ENCODE measurements at regions not wholly inside any gene's neighbourhood (a gene's known extent, or its start where the extent isn't known, plus 50 kb on each side); places are given as distances from the start of the nearest gene placed in this dataset.
"Not testable (repeated sequence)": the region's sequence is repeated elsewhere in the genome, so short reads cannot be mapped to it uniquely, and the experiment has no call there.

DNA sequence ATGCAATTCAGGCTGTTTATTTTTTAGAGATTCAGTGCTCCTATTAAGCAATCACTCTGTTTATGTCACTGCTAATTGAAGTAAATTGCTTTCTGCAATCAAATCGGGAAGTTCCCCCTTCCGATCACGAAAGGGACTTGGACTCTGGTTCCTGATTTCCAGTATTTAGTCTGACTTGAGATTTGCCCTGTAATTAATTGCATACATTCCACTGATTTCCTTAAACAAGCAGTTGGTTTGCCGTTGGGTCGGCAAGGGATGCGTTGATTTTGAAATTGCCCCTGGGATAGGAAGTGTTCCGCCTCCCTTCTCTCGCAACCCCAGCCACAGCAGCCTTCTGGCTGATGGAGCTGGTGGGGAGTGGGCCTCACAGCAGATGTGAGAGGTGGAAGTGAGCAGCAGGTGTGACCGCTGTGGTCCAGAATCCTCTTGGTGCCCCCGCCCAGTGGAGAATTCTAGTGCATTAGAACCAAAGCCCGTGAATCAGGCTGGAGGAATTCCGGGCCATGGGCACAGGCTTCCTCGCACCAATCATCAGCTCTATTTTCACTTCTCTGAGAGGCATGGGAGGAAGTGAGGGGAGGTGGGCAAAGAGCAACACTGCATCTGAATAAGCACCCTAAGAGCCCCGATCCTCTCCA is 102.5 kb downstream of the SPRY4 start:
- DNase-seq, result peak; percentile 20

DNA sequence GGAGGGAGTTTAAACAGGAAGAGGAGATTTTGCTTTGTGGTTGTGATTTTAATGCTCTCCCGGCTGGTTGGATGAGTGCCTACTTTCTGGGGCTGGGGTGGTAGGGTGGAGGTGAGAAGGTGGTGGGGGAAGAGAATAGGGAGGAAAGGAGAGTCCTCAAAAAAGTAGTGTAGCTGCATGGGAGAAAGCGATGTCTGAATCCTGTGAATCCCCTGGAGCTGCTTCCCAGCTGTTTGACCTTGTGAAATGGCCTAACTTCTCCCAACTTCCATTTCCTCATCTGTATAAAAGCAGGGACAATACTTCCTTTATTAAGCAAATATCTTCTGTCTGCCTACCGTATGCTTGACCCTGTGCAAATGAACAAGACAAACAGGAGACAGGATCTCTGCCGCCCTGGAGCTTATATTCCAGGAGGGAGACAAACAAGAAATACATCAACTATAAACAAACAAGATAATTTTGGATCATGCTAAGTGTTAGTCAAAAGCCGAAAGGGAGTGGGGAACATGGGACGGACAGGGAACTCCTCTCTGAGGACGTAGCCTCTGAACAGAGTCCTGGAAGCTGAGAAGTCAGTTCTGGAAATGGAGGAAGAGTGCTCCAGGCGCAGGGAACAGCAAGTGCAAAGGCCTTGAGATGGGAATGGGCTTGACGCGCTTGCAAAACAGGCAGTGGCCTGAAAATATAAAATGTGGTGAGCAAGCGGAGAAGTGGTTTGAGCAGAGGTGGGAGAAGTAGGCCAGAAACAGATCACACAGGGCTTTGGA is 103.5 kb downstream of the SPRY4 start:
- DNase-seq, result no peak

DNA sequence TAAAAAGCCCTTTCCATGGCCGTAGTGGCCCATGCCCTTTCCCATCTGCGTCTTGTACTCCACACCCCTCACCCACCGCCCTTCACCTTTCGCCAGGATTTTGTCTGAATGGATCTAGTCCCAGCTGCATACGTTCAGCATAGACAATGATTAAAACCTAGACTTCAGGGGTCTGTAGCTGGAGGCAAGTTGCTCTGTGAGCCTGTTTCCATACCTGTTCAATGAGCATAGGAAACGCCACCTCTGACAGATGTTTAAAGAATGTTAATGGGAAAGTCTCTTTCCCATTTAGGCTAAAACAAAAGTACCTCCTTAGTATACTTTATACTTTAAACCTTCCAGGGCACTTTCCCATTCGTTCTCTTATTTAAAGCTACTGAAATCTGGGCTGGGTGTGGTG is 105.7 kb downstream of the SPRY4 start:
- DNase-seq, result no peak

DNA sequence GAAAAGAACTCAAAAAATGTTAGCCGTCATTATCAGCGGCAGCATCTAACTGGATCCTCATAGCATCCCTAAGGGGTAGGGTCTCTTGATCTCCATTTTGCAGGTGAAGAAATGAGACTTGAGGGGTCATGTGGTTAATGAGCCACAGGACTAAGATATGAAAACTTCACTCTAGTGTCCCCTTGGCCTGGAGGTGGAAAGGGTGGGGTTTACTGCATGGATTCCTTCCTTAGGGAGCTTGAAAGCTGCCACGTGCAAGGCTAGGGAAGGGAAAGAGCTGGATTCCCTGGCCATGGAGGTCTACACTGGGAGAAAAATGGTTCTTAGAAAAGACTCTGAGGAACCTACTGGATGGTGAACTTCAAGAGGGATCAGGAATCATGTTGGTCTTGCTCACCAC is 107.9 kb downstream of the SPRY4 start:
- no peak for DNase-seq

DNA sequence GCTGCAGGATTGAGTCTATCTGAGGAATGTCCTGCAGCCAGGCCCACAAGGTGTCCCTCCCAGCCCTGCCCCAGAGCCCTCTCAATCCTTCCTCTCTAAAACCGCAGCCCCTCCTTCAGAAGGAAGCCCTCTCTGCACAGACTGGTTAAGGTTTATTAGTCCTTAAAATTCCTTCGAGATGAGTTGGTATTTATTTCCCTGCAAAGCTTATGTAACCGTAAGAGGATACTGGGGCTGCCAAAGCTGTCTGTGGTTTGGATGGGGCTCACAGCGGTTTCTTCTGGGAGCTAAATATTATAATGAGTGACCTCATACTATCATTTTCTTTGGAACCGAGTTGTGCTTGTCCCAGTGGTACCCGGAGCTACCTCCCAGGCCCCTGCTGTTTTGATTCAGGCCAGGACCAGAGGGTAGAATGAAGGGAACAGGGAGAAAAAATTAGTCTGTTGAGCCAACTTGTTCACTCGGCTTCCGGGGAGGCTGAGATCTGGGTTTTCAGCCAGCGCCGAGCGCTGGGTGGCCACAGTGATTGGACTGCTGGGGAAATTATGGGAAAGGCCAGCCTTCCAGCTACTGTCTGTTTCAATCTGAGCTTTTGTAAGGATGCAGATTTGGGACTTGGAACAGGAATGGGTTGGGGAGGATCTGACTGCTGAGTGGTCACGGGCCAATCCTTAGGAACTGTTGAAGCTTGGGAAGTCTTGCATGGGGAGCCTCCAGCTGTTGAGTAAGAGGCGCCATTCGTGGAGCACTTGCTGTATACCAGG is 107.5 kb downstream of the NDFIP1 start:
- peak; percentile 86 for DNase-seq

DNA sequence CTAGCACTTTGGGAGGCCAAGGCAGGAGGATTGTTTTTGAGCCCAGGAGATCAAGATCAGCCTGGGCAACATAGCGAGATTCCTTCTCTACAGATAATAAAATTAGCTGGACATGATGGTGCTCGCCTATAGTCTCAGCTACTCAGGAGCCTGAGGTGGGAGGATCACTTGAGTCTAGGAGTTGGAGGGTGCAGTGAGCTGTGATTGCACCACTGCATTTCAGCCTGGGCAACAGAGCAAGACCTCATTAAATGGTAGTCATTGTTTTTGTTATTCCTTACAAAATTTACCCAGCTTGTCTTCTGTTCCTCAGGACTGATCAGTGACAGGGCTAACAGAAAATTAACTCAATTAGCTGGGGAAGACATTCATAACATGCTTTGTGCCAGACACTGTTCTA is 104.5 kb downstream of the NDFIP1 start:
- DNase-seq, result no peak

DNA sequence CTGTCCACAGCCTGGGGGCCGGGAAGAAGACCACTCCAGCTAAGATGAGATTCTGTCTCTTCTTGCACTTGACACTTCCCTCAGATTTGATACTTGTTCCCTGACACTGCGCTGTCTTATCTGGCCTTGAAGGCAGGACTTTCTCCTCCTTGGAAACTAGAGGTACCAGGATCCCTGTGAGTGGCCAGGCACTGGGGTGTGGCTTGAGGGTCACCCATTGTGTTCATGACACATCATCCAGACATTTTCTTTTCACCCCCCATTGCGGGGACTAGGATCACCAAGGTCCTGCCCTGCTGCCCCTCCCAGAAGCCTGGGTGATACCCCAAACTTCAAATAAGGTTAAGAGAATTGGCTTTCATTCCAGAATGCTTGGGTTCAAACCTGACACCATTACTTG is 103.3 kb downstream of the NDFIP1 start:
- DNase-seq, result no peak

DNA sequence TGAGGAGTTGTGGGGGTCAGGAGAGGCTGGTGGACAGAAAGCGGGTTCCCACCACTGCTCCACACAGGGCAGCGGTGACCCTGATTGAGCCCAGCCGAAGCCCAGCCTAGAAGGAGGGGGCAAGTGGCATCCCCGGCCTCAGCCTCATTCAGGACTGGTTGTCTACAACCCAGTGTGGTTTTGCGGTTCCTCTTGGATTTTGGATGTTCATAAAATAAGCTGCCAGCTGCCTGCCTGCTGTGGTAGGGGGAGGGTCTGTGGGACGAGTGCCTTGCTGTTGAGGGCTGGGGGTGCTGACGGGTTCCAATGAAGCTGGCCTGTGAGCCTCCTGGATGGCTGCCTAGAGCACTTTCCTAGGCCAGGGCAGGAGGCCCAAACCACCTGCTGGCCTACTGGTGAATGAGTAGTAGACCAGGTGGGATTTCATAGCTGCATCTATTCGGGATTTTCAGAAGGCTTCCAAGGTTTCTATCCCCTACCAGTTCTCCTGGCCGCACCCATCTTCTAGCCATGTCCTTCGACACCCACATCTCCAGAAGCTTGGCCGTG is 102.4 kb downstream of the NDFIP1 start:
- DNase-seq, result no peak

DNA sequence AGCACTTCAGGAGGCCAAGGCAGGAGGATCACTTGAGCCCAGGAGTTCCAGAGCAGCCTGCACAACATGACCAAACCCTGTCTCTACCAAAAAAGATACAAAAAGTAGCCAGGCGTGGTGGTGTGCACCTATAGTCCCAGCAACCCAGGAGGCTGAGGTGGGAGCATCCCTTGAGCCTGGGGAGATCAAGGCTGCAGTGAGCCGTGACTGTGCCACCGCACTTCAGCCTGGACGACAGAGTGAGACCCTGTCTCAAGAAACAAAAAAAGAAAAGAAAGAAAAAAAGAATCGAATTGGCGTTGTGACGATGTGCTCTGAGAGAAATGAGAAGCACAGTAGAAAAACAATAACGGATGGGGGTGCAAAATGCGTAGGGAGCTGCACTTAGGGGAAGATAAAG is 101.4 kb downstream of the NDFIP1 start:
- no peak for DNase-seq

DNA sequence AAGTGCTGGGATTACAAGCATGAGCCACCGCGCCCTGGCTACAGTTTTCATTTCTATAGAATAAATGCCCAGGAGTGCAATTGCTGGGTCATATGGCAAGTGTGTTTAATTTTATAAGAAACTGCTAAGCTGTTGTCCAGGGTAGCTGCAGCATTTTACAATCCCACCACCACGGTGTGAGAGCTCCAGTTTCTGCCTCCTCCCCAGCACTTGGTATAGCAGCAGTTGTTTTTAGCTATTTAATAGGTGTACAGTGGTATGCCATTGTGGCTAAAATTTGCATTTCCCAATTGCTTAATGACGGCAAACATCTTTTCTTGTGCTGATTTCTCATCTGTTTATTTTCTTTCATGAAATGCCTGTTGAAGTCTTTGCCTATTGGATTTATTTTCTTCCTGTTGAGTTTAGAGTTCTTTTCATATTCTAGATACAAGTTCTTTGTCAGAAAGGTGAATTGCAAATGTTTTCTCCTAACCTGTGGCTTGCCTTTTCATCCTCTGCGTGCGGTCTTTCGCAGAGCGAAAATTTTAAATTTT is 100.3 kb downstream of the NDFIP1 start:
- DNase-seq, result no peak

DNA sequence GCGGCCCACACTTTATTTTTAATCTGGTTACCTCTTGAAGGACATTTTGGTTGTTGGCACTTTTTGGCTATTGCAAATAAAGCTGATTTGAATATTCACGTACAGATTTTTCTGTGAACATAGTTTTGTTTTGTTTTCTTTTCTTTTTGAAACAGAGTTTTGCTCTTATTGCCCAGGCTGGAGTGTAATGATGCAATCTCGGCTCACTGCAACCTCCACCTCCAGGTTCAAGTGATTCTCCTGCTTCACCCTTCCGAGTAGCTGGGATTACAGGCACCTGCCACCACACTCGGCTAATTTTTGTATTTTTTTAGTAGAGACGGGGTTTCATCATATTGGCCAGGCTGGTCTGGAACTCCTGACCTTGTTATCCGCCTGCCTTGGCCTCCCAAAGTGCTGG is 99.7 kb downstream of the NDFIP1 start:
- not testable (repeated sequence) for DNase-seq

DNA sequence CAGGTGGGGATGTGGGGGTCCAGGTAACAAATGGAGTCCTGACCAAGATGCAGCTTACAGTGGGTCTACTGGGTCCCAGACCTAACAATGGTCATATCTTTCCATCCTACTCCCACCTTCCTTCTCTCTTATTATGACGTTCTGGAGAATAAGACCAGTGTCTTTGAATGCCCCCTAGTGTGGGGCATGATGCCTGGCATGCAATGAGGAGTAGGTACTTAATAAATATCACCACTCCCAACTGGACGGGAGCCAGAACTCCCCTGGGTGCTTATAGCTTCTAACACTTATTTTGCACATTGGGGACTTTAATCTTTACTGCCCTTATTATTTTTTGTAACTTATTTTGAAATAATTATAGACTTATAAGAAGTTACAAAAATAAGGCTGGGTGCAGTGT is 98.2 kb downstream of the NDFIP1 start:
- DNase-seq, result no peak

DNA sequence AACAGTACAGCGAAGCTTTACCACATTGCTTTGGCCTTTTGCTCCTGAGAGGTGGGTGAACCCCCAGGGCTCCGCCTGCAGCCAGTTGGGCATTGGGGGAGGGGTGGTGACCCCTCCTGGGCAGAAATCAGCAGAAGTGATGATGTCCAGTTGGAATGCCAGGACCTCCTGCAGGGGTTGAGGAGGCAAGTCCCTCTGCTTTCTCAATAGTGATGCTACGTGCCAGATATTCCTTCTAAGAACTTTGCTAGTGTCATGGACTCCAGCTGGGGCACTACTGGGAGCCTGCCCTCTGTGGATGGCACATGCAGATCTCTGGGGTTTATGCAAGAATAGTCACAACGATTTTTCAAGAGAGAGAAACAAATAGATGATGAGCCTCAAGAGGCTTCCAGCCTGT is 95.6 kb downstream of the NDFIP1 start:
- no peak for DNase-seq
